ENCODE measurements at regions not wholly inside any gene's neighbourhood (a gene's known extent, or its start where the extent isn't known, plus 50 kb on each side); places are given as distances from the start of the nearest gene placed in this dataset.
A peak's percentile ranks its signal among the peaks of the same experiment; 100 is the strongest.

DNA sequence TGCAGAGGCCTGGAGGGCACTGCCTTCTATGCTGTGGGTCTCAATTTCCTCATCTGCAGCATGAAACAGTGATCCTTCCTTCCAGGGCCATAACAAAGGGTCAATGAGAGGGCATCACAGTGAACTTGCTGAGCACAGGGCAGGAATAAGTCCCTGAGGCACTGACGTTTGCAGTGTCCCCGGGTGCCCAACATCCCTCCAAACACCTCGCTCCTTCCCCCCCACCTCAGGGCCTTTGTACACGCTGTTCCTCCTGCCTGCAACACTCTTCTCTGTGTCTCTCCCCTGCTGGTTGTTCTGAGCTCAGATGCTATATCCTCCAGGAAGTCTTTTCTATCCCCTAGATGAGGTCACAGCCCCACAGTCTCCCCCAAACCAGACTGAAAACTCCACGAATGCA, 59.7 kb upstream of the TCF20 start:
- H3K27ac Mint-ChIP-seq, result peak overlapping the region in 5 of 10 donors; percentile 7 to 81 (median 38)
- H3K4me3 Mint-ChIP-seq, result no peak overlapping the region
- H3K27me3 Mint-ChIP-seq, result no peaks in the 10 kb centered on the region
- DNase-seq (no peak), ATAC-seq (no peak)
- H3K36me3 Mint-ChIP-seq, result no peaks in the 10 kb centered on the region
- POLR2A ChIA-PET, result interaction anchor here (0.6 to 1.2 kb wide), 2 partner anchors 15 to 34 kb away, joined by 3 to 5 read pairs; no protein-coding TSS in a partner anchor
- H3K9me3 Mint-ChIP-seq, result no peaks in the 10 kb centered on the region
- peaks cover 30 to 62% (median 47%) of the 10 kb centered on the region in 4 donors for H3K4me1 Mint-ChIP-seq

DNA sequence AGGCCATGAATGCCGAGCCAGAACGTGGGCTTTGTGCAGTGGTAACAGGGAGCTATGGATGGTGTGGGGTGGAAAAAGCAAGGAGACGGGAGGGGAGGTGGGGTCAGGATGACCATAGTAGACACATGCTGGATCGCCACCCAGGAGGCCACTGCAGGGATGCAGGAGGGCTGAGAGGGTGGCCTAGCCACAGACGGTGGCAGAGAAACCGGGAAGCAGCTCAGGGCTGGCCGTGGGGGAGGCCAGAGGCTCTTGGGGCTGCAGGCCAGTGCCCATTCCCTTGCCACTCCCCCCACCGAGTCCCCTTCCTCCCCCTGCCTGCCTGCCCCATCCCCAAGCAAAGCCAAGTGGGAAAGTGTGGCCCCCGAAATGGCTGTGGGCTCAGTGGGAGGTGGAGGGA, 59.1 kb upstream of the TCF20 start:
- no peaks in the 10 kb centered on the region for H3K36me3 Mint-ChIP-seq
- H3K27ac Mint-ChIP-seq, result peak overlapping the region in 1 of 10 donors; percentile 73
- DNase-seq (no peak), ATAC-seq (no peak)
- H3K4me3 Mint-ChIP-seq, result no peak overlapping the region
- H3K4me1 Mint-ChIP-seq, result peaks cover 36 to 65% (median 50%) of the 10 kb centered on the region in 4 donors
- no peaks in the 10 kb centered on the region for H3K27me3 Mint-ChIP-seq
- POLR2A ChIA-PET, result interaction anchor here (1.2 kb wide), 1 partner anchor 16 kb away, joined by 3 read pairs; no protein-coding TSS in a partner anchor
- H3K9me3 Mint-ChIP-seq, result no peaks in the 10 kb centered on the region

DNA sequence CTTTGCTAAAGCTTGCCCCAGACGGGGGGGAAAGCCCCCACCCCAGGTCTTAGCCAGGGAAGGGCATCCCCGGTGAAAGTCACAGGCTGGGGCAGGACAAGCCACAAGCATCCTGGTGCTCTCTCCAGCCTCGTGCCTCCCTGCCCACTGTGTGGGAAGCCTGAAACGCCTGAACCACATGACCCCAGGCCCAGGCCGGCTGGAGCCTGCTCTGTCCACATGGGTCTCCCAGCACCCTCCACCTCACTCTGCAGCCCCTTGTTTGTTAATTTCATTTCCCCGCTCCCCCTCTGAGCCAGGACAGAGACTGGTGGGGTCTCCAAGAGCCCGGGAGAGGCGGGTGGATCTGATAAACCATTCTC, 58.3 kb upstream of the TCF20 start:
- H3K4me3 Mint-ChIP-seq, result peak overlapping the region in 1 of 10 donors; percentile 68
- H3K36me3 Mint-ChIP-seq, result no peaks in the 10 kb centered on the region
- POLR2A ChIA-PET, result interaction anchor here (1.2 kb wide), 2 partner anchors 13 to 17 kb away, joined by 3 read pairs; no protein-coding TSS in a partner anchor
- no peaks in the 10 kb centered on the region for H3K9me3 Mint-ChIP-seq
- DNase-seq, result no peak
- H3K27me3 Mint-ChIP-seq, result no peaks in the 10 kb centered on the region
- no peak for ATAC-seq
- H3K4me1 Mint-ChIP-seq, result peaks cover 37 to 70% (median 54%) of the 10 kb centered on the region in 4 donors
- peak overlapping the region in 4 of 10 donors; percentile 34 to 84 (median 65) for H3K27ac Mint-ChIP-seq

DNA sequence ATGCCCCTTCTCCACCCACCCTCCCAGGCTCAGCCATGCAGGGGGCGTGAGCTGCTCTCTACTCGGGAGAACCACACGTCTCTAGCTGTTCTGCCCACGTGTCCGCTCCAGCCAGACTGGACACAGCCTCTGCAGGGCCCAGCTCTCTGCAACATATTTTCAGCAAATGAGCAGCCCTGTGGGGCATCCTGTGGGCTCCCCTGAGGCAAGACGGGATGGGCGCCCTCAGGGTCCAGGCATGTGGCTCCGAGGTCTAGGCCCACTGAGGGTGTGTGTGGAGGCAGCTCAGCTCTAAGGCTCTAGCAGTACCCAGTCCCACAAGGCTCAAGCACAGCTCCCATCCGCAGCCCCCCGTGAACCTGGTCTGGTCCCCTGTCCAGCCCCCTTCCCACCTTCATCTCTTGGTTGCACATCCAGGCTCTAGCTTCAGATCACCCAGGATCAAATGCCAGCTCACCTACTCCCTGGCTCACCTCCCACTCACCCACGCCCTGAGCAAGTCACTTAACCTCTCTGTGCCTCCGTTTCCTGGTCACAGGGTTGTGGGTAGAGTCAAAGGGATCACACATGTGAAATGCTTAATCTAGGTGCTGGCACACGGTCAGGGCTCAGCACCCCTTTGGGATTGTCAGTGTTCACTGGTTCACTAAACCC, 57.8 kb upstream of the TCF20 start:
- Mint-ChIP-seq H3K36me3 (no peaks in the 10 kb centered on the region), H3K9me3 (no peaks in the 10 kb centered on the region), H3K4me3 (peak overlapping the region in 5 of 10 donors; percentile 1 to 68 (median 48)), H3K4me1 (peaks cover 39 to 71% (median 54%) of the 10 kb centered on the region in 4 donors), H3K27me3 (no peaks in the 10 kb centered on the region), H3K27ac (peak overlapping the region in 6 of 10 donors; percentile 40 to 84 (median 58))
- DNase-seq, result no peak
- POLR2A ChIA-PET, result interaction anchor here (1.2 kb wide), 1 partner anchor 13 kb away, joined by 3 read pairs; no protein-coding TSS in a partner anchor
- no peak for ATAC-seq

DNA sequence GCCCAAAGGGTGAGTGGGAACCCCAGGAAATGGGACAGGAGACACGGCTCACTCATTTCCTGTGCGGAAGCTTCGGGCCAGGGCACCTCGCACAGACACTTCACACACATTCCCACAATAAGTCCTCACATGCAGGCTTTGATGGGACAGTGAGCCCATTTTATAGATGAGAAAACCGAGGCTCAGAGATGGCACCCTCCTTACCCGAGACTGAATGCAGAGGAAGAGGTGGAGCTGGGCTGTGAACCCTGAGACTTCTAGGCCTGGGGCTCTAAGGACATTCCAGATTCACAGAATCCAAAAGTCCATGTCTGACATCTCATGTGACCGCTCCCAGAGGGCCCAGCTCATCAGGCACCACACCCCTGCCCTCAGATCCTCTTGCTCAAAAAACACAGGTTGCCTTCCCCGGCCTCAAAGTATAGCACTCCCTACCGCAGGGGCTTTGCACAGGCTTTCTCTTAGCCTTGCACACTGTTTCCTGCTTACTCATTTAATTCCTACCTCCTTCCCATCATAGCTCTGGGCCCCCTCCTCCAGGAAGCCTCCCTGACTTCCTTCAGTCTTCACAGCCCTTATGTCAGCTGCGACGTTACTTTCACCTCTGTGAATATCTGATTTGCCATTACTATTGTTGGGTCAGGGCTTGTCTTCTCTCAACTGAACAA, 57.1 kb upstream of the TCF20 start:
- Mint-ChIP-seq H3K9me3 (no peaks in the 10 kb centered on the region), H3K4me3 (peak overlapping the region in 3 of 10 donors; percentile 37 to 49 (median 48)), H3K36me3 (no peaks in the 10 kb centered on the region), H3K4me1 (peaks cover 36 to 64% (median 51%) of the 10 kb centered on the region in 4 donors), H3K27me3 (no peaks in the 10 kb centered on the region), H3K27ac (peak overlapping the region in 6 of 10 donors; percentile 19 to 84 (median 52))
- POLR2A ChIA-PET, result interaction anchor here (1.2 to 1.4 kb wide), 2 partner anchors 12 kb away, joined by 3 read pairs; no protein-coding TSS in a partner anchor
- no peak for ATAC-seq
- no peak for DNase-seq

DNA sequence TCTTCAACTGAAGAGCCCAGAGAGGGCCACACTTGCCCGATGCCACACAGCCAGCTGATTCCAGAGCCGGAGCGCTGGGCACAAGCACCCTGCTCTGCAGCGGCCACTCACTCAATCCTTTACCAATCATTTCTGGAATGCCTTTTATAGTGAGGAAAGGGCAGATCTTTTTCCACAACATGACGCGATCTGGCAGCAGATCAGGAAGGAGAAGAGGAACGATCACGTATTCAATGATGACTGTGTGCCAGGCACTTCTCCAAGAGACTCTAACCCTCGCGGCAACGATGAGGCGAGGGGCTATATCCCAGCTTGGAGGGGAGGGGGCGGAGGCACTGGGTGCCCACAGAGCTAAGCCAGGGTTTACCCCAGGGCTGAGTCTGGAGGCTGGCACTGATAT, 56.3 kb upstream of the TCF20 start:
- H3K4me1 Mint-ChIP-seq, result peaks cover 36 to 58% (median 49%) of the 10 kb centered on the region in 4 donors
- H3K36me3 Mint-ChIP-seq, result no peaks in the 10 kb centered on the region
- H3K4me3 Mint-ChIP-seq, result peak overlapping the region in 2 of 10 donors; percentile 30 to 43
- peak overlapping the region in 1 of 10 donors; percentile 39 for H3K27ac Mint-ChIP-seq
- POLR2A ChIA-PET, result interaction anchor here (1.0 to 1.4 kb wide), 2 partner anchors 12 to 14 kb away, joined by 3 read pairs; no protein-coding TSS in a partner anchor
- ATAC-seq (no peak), DNase-seq (no peak)
- no peaks in the 10 kb centered on the region for H3K27me3 Mint-ChIP-seq
- H3K9me3 Mint-ChIP-seq, result no peaks in the 10 kb centered on the region

DNA sequence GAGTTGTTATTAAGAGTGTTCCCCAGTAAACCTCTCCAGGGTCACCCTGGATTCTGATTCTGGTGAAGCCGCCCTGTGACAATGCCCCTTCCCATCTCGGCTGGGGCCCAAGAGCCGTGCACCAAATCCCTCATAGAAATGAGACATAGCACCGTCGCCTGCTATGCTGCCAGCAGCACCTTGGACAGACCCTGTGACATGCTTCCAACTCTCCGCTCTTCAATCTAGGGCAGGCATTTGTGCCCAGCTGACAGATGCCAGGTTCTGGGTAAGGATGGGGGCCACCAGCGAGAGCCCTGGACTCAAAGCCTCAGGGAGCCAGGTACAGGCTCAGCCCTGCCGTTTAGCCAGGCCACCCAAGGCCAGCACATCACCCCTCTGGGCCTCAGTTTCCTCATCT, 55.8 kb upstream of the TCF20 start:
- H3K27me3 Mint-ChIP-seq, result no peaks in the 10 kb centered on the region
- H3K4me3 Mint-ChIP-seq, result peak overlapping the region in 4 of 10 donors; percentile 30 to 68 (median 42)

DNA sequence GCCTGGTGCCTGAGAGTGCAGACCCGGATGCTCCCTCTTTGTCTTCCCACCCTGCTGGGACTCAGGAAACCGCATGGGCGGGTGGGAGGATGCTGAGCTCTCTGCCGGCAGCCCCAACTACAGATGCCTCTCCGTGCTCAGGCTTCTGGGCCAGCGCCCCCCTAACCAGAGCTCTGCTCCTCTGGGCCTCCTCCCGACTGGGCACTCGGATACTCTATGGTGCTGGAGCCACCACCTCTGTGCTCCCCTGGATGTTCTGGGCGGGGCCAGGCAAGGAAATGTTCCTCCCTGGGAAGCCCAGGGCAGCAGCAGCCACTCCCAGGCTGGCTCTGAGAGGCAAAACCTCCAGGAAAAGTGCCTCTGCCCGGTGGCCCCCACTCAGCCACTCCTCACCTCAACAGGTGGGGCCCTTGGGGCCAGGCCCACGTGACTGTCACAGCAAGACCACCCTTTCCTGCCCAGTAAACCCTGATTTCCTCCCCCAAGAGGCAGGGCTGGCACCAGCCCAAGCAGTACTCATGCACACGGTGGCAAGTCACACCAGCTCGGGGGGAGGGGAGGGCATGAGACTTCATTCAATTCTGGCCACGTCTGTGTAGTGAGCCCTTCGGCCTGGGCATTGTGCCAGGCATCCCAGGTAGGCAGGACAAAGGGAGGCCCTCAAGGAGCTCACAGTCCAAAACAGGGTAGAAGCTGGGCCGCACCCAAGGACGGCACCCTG, 54.7 kb upstream of the TCF20 start:
- Mint-ChIP-seq H3K4me1 (peaks cover 35 to 56% (median 43%) of the 10 kb centered on the region in 4 donors), H3K9me3 (no peaks in the 10 kb centered on the region), H3K36me3 (no peaks in the 10 kb centered on the region), H3K4me3 (peak overlapping the region; percentile 28 to 84 (median 58)), H3K27me3 (no peaks in the 10 kb centered on the region), H3K27ac (peak overlapping the region in 8 of 10 donors; percentile 13 to 89 (median 60))
- ATAC-seq (peak; percentile 60 to 74), DNase-seq (peak in 1 of 10 donors; percentile 20)
- POLR2A ChIA-PET, result interaction anchor here (0.5 to 1.4 kb wide), 5 partner anchors 13 to 44 kb away, joined by 3 read pairs; no protein-coding TSS in a partner anchor

More for the DNA sequence above, 55.8 kb upstream of the TCF20 start:
- Mint-ChIP-seq H3K4me1 (peaks cover 36 to 54% (median 44%) of the 10 kb centered on the region in 4 donors), H3K27ac (peak overlapping the region in 5 of 10 donors; percentile 31 to 53 (median 37)), H3K36me3 (no peaks in the 10 kb centered on the region), H3K9me3 (no peaks in the 10 kb centered on the region)
- no peak for ATAC-seq
- DNase-seq, result no peak
- POLR2A ChIA-PET, result interaction anchor here (0.5 to 1.4 kb wide), 4 partner anchors 11 to 43 kb away, joined by 3 read pairs; no protein-coding TSS in a partner anchor

DNA sequence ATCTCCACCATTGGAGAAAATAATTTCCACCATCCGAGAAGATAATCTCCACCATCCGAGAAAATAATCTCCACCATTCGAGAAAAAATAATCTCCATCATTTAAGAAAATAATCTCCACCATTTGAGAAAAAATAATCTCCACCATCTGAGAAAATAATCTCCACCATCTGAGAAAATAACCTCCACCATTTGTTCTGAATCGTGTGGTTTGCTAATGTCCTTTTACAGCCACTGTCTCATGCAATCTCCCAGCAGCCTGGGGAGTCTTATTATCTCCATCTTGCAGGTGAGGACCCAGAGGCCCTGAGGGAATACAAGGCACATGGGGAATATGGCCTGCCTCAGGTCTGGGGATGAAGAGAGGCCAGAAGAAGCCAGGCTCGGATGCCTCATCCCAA, 54.1 kb upstream of the TCF20 start:
- Mint-ChIP-seq H3K36me3 (no peaks in the 10 kb centered on the region), H3K27ac (peak overlapping the region in 9 of 10 donors; percentile 16 to 89 (median 60)), H3K4me3 (peak overlapping the region in 9 of 10 donors; percentile 34 to 84 (median 59)), H3K4me1 (peaks cover 36 to 59% (median 46%) of the 10 kb centered on the region in 4 donors), H3K9me3 (no peaks in the 10 kb centered on the region), H3K27me3 (no peaks in the 10 kb centered on the region)
- ATAC-seq (peak in 1 of 2 donors; percentile 23), DNase-seq (no peak)
- POLR2A ChIA-PET, result interaction anchor here (0.5 to 1.4 kb wide), 3 partner anchors 12 to 25 kb away, joined by 3 read pairs; no protein-coding TSS in a partner anchor

DNA sequence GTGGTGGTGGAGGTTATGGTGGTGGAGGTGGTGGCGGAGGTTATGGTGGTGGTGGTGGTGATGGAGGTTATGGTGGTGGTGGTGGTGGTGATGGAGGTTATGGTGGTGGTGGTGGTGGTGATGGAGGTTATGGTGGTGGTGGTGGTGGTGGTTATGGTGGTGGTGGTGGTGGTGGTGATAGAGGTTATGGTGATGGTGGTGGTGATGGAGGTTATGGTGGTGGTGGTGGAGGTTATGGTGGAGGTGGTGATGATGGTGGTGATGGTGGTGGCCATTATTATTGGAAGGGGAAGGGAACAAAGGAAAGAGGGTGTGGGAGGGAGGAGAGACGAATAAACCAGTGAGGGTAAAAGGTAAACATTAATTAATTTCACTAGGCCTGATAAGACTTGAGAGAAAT, 53.5 kb upstream of the TCF20 start:
- no peaks in the 10 kb centered on the region for H3K36me3 Mint-ChIP-seq
- DNase-seq (no peak), ATAC-seq (no peak)
- H3K27ac Mint-ChIP-seq, result peak overlapping the region in 4 of 10 donors; percentile 16 to 71 (median 60)
- POLR2A ChIA-PET, result no interaction called here
- H3K27me3 Mint-ChIP-seq, result no peaks in the 10 kb centered on the region
- H3K4me3 Mint-ChIP-seq, result peak overlapping the region in 3 of 10 donors; percentile 22 to 68 (median 39)
- peaks cover 33 to 59% (median 43%) of the 10 kb centered on the region in 4 donors for H3K4me1 Mint-ChIP-seq
- H3K9me3 Mint-ChIP-seq, result no peaks in the 10 kb centered on the region

DNA sequence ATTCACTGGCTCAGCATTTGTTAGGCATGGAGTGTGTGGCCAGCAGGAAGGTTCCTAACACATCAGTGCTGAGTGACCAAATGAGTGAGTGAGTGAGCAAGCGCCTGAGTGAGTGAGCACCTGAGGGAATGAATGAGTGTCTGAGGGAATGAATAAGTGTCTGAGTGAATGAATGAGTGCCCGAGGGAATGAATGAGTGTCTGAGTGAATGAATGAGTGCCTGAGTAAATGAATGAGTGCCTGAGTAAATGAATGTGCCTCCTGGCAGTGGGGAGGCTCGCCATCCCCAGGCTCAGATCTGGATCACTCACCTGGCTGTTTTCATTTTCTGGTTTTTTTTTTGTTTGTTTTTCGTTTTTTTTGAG, 52.1 kb upstream of the TCF20 start:
- Mint-ChIP-seq H3K36me3 (no peaks in the 10 kb centered on the region), H3K27ac (peak overlapping the region in 6 of 10 donors; percentile 1 to 71 (median 40)), H3K4me1 (peaks cover 22 to 47% (median 31%) of the 10 kb centered on the region in 4 donors), H3K4me3 (no peak overlapping the region), H3K27me3 (no peaks in the 10 kb centered on the region), H3K9me3 (no peaks in the 10 kb centered on the region)
- ATAC-seq, result no peak
- POLR2A ChIA-PET, result no interaction called here
- no peak for DNase-seq

DNA sequence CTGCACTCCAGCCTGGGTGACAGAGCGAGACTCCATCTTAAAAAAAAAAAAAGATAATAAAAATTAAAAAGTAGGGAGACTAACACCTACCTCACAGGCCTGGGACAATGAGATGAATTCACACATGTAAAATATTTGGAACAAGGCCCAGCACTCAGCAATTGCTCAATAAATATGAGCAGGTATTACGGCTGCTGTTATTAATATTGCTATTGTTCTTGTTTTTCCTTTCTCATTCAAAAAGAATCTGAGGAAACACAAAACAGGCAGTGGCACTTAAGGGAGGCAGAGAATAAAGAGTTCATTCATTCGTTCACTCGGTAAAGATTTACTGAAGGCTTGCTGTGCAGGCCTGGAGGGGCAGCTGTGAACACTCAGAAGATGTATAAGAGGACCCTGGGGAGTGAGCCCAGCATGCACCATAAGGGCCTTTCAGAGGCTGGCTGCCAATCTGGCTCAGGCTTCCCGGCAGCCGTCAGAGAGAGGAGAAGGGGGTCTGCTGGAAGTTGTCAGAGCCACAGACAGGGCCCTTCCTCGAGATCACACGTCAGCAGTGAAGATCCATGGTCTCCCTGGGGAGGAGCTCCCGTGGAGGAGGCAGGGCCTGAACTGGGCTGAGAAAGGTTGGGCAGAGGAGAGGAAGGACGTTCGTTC, 51.6 kb upstream of the TCF20 start:
- Mint-ChIP-seq H3K4me1 (peaks cover 23 to 46% (median 30%) of the 10 kb centered on the region in 4 donors), H3K4me3 (no peak overlapping the region), H3K27ac (peak overlapping the region in 5 of 10 donors; percentile 28 to 71 (median 52)), H3K9me3 (no peaks in the 10 kb centered on the region), H3K36me3 (no peaks in the 10 kb centered on the region), H3K27me3 (no peaks in the 10 kb centered on the region)
- ATAC-seq, result no peak
- POLR2A ChIA-PET, result interaction anchor here (0.6 kb wide), 1 partner anchor 130 kb away, joined by 6 read pairs; no protein-coding TSS in a partner anchor
- DNase-seq, result no peak

All from naive thymus-derived CD8-positive, alpha-beta T cell (primary cell).